ENCODE measurements at regions not wholly inside any gene's neighbourhood (a gene's known extent, or its start where the extent isn't known, plus 50 kb on each side); places are given as distances from the start of the nearest gene placed in this dataset.

DNA sequence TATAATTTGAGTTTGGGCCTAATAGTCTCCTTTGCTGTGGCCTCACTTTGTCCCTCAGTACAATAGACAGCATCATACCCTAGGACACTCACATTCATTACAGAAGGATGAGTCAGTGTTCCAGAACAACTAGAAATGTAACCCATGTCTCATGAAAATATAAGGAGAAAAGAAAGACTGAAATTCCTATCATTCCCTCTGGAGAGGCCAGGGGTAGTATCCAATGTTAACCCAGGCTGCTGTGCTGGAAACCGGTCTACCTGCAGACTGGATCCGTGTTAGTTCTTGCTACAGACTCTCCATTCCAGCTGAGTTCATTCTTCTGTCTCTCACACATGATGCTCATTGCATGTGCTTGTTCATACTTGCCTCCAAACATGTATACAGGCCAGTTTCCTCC is 75.8 kb upstream of the HOXC13 start:
- Mint-ChIP-seq H3K27me3 (ENCODE audit: insufficient read depth) (peaks cover 3% of the 10 kb centered on the region; the same call in 1 of the 2 replicates), H3K9me3 (no peaks in the 10 kb centered on the region), H3K4me3 (no peak overlapping the region), H3K36me3 (ENCODE audit: low read depth) (no peaks in the 10 kb centered on the region), H3K4me1 (ENCODE audit: low read depth) (peaks cover 15% of the 10 kb centered on the region), H3K27ac (no peak overlapping the region)
- peak; percentile 41 for DNase-seq
- TF ChIP-seq, protein P1, sequence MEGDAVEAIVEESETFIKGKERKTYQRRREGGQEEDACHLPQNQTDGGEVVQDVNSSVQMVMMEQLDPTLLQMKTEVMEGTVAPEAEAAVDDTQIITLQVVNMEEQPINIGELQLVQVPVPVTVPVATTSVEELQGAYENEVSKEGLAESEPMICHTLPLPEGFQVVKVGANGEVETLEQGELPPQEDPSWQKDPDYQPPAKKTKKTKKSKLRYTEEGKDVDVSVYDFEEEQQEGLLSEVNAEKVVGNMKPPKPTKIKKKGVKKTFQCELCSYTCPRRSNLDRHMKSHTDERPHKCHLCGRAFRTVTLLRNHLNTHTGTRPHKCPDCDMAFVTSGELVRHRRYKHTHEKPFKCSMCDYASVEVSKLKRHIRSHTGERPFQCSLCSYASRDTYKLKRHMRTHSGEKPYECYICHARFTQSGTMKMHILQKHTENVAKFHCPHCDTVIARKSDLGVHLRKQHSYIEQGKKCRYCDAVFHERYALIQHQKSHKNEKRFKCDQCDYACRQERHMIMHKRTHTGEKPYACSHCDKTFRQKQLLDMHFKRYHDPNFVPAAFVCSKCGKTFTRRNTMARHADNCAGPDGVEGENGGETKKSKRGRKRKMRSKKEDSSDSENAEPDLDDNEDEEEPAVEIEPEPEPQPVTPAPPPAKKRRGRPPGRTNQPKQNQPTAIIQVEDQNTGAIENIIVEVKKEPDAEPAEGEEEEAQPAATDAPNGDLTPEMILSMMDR (IDR thresholded peaks at IDR 0.05), result no peak

DNA sequence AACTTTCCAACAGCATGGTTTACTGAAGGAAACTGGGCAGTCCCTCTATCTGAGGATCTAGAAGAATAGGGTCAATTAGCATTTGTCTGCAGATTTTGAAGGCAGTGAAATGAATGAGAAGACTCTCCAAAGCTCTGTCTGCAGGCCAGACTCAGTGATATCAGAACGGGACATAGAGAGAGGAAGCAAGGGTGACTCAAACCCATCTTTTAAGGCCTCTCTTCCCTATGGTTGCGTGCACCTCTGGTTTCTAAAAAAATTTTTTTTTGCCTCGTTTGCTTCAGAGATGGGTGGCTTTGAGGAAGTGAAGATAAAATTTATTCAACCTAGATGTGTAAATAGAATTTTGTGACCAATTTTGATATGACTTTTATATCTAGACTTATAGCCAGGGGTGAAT is 71.9 kb upstream of the HOXC13 start:
- Mint-ChIP-seq H3K9me3 (no peaks in the 10 kb centered on the region), H3K4me3 (no peak overlapping the region), H3K36me3 (ENCODE audit: low read depth) (no peaks in the 10 kb centered on the region), H3K27me3 (ENCODE audit: insufficient read depth) (peaks cover 7% of the 10 kb centered on the region), H3K4me1 (ENCODE audit: low read depth) (peaks cover 15% of the 10 kb centered on the region), H3K27ac (no peak overlapping the region)
- no peak for DNase-seq
- TF ChIP-seq, protein P1 (IDR thresholded peaks at IDR 0.05), result no peak

DNA sequence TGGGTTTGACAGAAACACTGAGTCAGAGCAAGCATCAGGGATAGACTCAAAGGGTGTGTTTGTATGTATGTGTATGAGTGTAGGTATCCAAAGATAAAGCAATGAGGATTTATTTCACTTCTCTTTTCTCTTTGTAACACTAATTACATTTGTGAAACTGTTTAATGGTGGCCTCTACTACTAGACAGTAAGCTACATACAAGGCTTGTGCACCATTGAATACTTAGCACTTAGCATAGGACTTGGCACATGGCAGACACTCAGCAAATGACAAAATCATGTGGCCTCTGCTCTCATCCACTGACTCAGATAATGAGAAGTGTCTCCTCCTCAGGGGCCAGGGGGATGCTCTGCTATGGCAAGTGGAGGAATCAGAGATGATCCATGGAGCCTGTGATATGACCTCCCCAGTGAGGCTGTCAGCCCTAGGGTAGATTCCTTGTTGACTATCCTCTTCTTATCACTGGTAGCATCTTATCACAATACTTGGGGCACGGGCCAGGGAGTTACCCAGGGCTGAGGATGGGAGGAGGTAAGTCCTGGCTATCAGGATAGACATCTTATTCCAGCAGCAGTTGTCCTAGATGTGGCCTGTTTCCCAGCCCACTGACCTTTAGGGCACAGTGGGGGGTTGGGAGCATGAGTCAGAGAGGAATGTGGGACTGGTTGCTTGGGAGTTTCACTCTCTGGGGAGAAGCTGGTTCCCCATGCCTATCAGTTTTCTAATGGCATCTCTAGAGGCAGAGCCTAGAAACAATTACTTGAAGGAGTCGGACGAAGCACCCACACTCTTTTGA is 71.2 kb upstream of the HOXC13 start:
- TF ChIP-seq, protein P1 (IDR thresholded peaks at IDR 0.05), result no peak
- 0 out of 2 replicates have a peak overlapping the region, but pooled peaks have one; percentile 6 for H3K4me3 Mint-ChIP-seq
- H3K36me3 Mint-ChIP-seq (ENCODE audit: low read depth), result no peaks in the 10 kb centered on the region
- peaks cover 15% of the 10 kb centered on the region for H3K4me1 Mint-ChIP-seq (ENCODE audit: low read depth)
- peaks cover 10% of the 10 kb centered on the region for H3K27me3 Mint-ChIP-seq (ENCODE audit: insufficient read depth)
- H3K27ac Mint-ChIP-seq, result no peak overlapping the region
- no peak for DNase-seq
- H3K9me3 Mint-ChIP-seq, result no peaks in the 10 kb centered on the region

DNA sequence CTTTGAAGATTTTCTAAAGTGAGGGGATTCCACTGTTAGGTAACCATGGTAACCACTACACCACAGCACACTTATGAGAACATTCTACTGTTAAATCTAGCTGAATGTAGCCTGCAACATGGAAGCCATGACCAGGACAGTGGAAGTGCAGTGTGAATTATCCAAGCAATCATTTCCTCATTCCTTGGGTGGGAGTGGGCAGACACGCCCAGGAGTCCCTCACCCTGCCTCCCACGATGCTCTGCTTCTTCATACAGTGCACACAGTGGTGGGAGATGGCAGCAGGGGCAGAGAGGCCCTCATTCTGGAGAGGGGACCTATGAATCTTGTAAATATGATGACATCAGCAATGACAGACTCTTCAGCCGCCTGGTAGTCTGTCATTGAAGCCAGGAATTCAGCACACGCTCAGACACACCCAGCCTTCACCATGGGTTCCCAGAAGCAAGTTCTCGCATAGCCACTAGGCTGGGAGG is 70.1 kb upstream of the HOXC13 start:
- TF ChIP-seq, protein P1 (IDR thresholded peaks at IDR 0.05), result no peak
- H3K27ac Mint-ChIP-seq, result no peak overlapping the region; the same call in 1 of the 2 replicates

DNA sequence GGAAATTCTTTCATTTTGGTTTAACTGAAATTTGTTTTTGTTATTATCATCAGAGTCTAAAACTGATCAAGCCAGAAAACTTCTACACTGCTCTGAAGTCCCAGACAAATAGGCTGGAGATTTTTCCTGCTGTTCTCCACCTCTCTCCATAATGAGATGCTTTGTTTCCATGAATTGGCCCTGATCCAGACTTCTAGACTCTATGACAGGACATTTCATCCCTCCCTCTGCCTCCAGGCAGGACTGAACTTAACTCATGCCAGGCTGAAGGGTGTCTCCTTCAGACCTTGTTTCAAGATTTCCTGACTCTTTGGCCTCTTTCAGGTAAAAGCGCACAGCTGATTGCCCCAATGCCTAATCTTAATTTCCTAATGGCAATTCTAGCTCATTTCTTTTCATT is 69.1 kb upstream of the HOXC13 start:
- H3K4me3 Mint-ChIP-seq, result no peak overlapping the region
- H3K4me1 Mint-ChIP-seq (ENCODE audit: low read depth), result peaks cover 15% of the 10 kb centered on the region
- no peak overlapping the region for H3K27ac Mint-ChIP-seq
- no peaks in the 10 kb centered on the region for H3K9me3 Mint-ChIP-seq
- TF ChIP-seq, protein P1 (IDR thresholded peaks at IDR 0.05), result no peak
- no peaks in the 10 kb centered on the region for H3K36me3 Mint-ChIP-seq (ENCODE audit: low read depth)
- H3K27me3 Mint-ChIP-seq (ENCODE audit: insufficient read depth), result peaks cover 19% of the 10 kb centered on the region
- no peak for DNase-seq

More for the DNA sequence above, 70.1 kb upstream of the HOXC13 start:
- Mint-ChIP-seq H3K27me3 (ENCODE audit: insufficient read depth) (peaks cover 19% of the 10 kb centered on the region), H3K4me3 (no peak overlapping the region), H3K9me3 (no peaks in the 10 kb centered on the region), H3K4me1 (ENCODE audit: low read depth) (peaks cover 15% of the 10 kb centered on the region), H3K36me3 (ENCODE audit: low read depth) (no peaks in the 10 kb centered on the region)
- no peak for DNase-seq

Measured in HFFc6 (cell line).